ENCODE measurements at regions not wholly inside any gene's neighbourhood (a gene's known extent, or its start where the extent isn't known, plus 50 kb on each side); places are given as distances from the start of the nearest gene placed in this dataset.

- Histone ChIP-seq H3K27me3 (ENCODE audit: control insufficient read depth in 3 of 3, insufficient read depth in 3 of 3, low read length in 2 of 3) (no peaks in the 10 kb centered on the region), H3K9me3 (ENCODE audit: control insufficient read depth in 4 of 4, insufficient read depth in 3 of 4, low read length in 3 of 4) (peaks cover 0 to 4% (median 0%) of the 10 kb centered on the region in 4 donors), H3K9ac (ENCODE audit: insufficient read depth in 1 of 2, low read length in 2 of 2) (no peak overlapping the region), H3K36me3 (ENCODE audit: control insufficient read depth in 4 of 4, insufficient read depth in 4 of 4, low read length in 4 of 4) (no peaks in the 10 kb centered on the region), H3K4me3 (no peak overlapping the region), H3K4me1 (ENCODE audit: control insufficient read depth in 5 of 5, insufficient read depth in 5 of 5, low read length in 5 of 5) (no peaks in the 10 kb centered on the region), H3K27ac (ENCODE audit: low read depth in 1 of 2, low read length in 1 of 2) (no peak overlapping the region)
- 84 to 88% methylated on average over 15 of the region's 15 CpGs for WGBS, 2 donors
- DNase-seq (no peak), ATAC-seq (ENCODE audit: insufficient read depth, low FRiP score) (no peak)
- no peak for TF ChIP-seq CTCF (IDR thresholded peaks at IDR 0.05; ENCODE audit: control extremely low read depth, extremely low read depth)
These were observed 315.5 kb upstream of the RBFOX1 start for GRCh38 chr16:7017006-7017662.

- H3K9ac ChIP-seq (ENCODE audit: insufficient read depth in 1 of 2, low read length in 2 of 2), result no peak overlapping the region
- no peak overlapping the region for H3K27ac ChIP-seq (ENCODE audit: low read depth in 1 of 2, low read length in 1 of 2)
- peaks cover 0 to 4% (median 0%) of the 10 kb centered on the region in 4 donors for H3K9me3 ChIP-seq (ENCODE audit: control insufficient read depth in 4 of 4, insufficient read depth in 3 of 4, low read length in 3 of 4)
- DNase-seq (no peak), ATAC-seq (ENCODE audit: insufficient read depth, low FRiP score) (no peak)
- H3K4me3 ChIP-seq, result no peak overlapping the region
- WGBS, 2 donors, result 81 to 84% methylated on average over 6 of the region's 6 CpGs
- H3K36me3 ChIP-seq (ENCODE audit: control insufficient read depth in 4 of 4, insufficient read depth in 4 of 4, low read length in 4 of 4), result no peaks in the 10 kb centered on the region
- no peaks in the 10 kb centered on the region for H3K27me3 ChIP-seq (ENCODE audit: control insufficient read depth in 3 of 3, insufficient read depth in 3 of 3, low read length in 2 of 3)
- no peak for TF ChIP-seq CTCF (IDR thresholded peaks at IDR 0.05; ENCODE audit: control extremely low read depth, extremely low read depth)
- no peaks in the 10 kb centered on the region for H3K4me1 ChIP-seq (ENCODE audit: control insufficient read depth in 5 of 5, insufficient read depth in 5 of 5, low read length in 5 of 5)
These were observed 317.9 kb upstream of the RBFOX1 start for GRCh38 chr16:7014756-7015155.

- ATAC-seq (ENCODE audit: insufficient read depth, low FRiP score), result no peak
These were observed 318.7 kb upstream of the RBFOX1 start for GRCh38 chr16:7013990-7014389.

More at GRCh38 chr16:7013990-7014389, 318.7 kb upstream of the RBFOX1 start:
- DNase-seq, result peak in 2 of 3 donors; percentile 42 to 46
- Histone ChIP-seq H3K27me3 (ENCODE audit: control insufficient read depth in 3 of 3, insufficient read depth in 3 of 3, low read length in 2 of 3) (no peaks in the 10 kb centered on the region), H3K4me1 (ENCODE audit: control insufficient read depth in 5 of 5, insufficient read depth in 5 of 5, low read length in 5 of 5) (no peaks in the 10 kb centered on the region), H3K9ac (ENCODE audit: insufficient read depth in 1 of 2, low read length in 2 of 2) (no peak overlapping the region), H3K27ac (ENCODE audit: low read depth in 1 of 2, low read length in 1 of 2) (no peak overlapping the region), H3K4me3 (no peak overlapping the region), H3K36me3 (ENCODE audit: control insufficient read depth in 4 of 4, insufficient read depth in 4 of 4, low read length in 4 of 4) (no peaks in the 10 kb centered on the region), H3K9me3 (ENCODE audit: control insufficient read depth in 4 of 4, insufficient read depth in 3 of 4, low read length in 3 of 4) (peaks cover 0 to 4% (median 0%) of the 10 kb centered on the region in 4 donors)
- WGBS, 2 donors, result 49 to 58% methylated on average over 5 of the region's 5 CpGs
- TF ChIP-seq CTCF (IDR thresholded peaks at IDR 0.05; ENCODE audit: control extremely low read depth, extremely low read depth), result no peak

Data from lung (tissue), 11 donors.